Activated T-cell treated with anti-CD3 and anti-CD28 coated beads, Interleukin-2, amount 50 U/mL, for 4 hours (primary cell): ENCODE measurements at regions not wholly inside any gene's neighbourhood (a gene's known extent, or its start where the extent isn't known, plus 50 kb on each side); places are given as distances from the start of the nearest gene placed in this dataset.

Experiments
- ATAC-seq, 2 donors: fragments of 200-7000 bp; cut with Tn5 transposase; one replicate each; pipeline ENCODE4 v1.10.0; 2021
- DNase-seq: peaks from one replicate; pipeline ENCODE4 v3.0.0-alpha.2; 2020
- H3K27me3 Mint-ChIP-seq: one replicate; pipeline ENCODE4 v1.8.0; 2021; ENCODE audit warnings: low read depth, mixed read lengths
- H3K36me3 Mint-ChIP-seq: one replicate; pipeline ENCODE4 v1.8.0; 2022; ENCODE audit warnings: mixed read lengths; ENCODE audit not compliant: insufficient read depth
- H3K4me1 Mint-ChIP-seq: one replicate; pipeline ENCODE4 v1.8.0; 2021; ENCODE audit warnings: low read depth, mixed read lengths
- H3K4me3 Mint-ChIP-seq: one replicate; pipeline ENCODE4 v1.8.0; 2021; ENCODE audit warnings: mild to moderate bottlenecking, moderate library complexity, mixed read lengths
- H3K9me3 Mint-ChIP-seq: one replicate; pipeline ENCODE4 v1.8.0; 2021; ENCODE audit warnings: mixed read lengths

GRCh38 chr4:117370944-117371668 lies 285.7 kb upstream of the TRAM1L1 start:
- Mint-ChIP-seq H3K4me3 (no peak overlapping the region), H3K9me3 (peaks cover 11% of the 10 kb centered on the region), H3K4me1 (no peaks in the 10 kb centered on the region), H3K36me3 (no peaks in the 10 kb centered on the region), H3K27me3 (no peaks in the 10 kb centered on the region)
- DNase-seq (no peak), ATAC-seq (no peak)

- Mint-ChIP-seq H3K4me1 (no peaks in the 10 kb centered on the region), H3K27me3 (no peaks in the 10 kb centered on the region), H3K36me3 (no peaks in the 10 kb centered on the region), H3K4me3 (no peak overlapping the region), H3K9me3 (peaks cover 14% of the 10 kb centered on the region)
- no peak for DNase-seq
- ATAC-seq: no peak
These were observed 289.7 kb upstream of the TRAM1L1 start for GRCh38 chr4:117375101-117375500.

- Mint-ChIP-seq H3K4me3 (no peak overlapping the region), H3K4me1 (no peaks in the 10 kb centered on the region), H3K36me3 (no peaks in the 10 kb centered on the region), H3K27me3 (no peaks in the 10 kb centered on the region), H3K9me3 (peaks cover 7% of the 10 kb centered on the region)
- ATAC-seq: no peak
- DNase-seq: no peak
These were observed 291.3 kb upstream of the TRAM1L1 start for GRCh38 chr4:117376692-117377091.

GRCh38 chr4:117378942-117379341 lies 293.6 kb upstream of the TRAM1L1 start:
- no peak for ATAC-seq
- Mint-ChIP-seq H3K27me3 (no peaks in the 10 kb centered on the region), H3K9me3 (peaks cover 7% of the 10 kb centered on the region), H3K4me3 (no peak overlapping the region), H3K4me1 (no peaks in the 10 kb centered on the region), H3K36me3 (no peaks in the 10 kb centered on the region)
- no peak for DNase-seq

GRCh38 chr4:117383468-117383867 lies 298.1 kb upstream of the TRAM1L1 start:
- ATAC-seq: no peak
- H3K36me3 Mint-ChIP-seq: no peaks in the 10 kb centered on the region

GRCh38 chr4:117385526-117385925 lies 300.1 kb upstream of the TRAM1L1 start:
- no peaks in the 10 kb centered on the region for H3K36me3 Mint-ChIP-seq
- DNase-seq (no peak), ATAC-seq (no peak)
- H3K9me3 Mint-ChIP-seq: no peaks in the 10 kb centered on the region
- H3K27me3 Mint-ChIP-seq: no peaks in the 10 kb centered on the region
- H3K4me3 Mint-ChIP-seq: no peak overlapping the region
- H3K4me1 Mint-ChIP-seq: no peaks in the 10 kb centered on the region

More at GRCh38 chr4:117383468-117383867, 298.1 kb upstream of the TRAM1L1 start:
- no peak overlapping the region for H3K4me3 Mint-ChIP-seq
- no peaks in the 10 kb centered on the region for H3K4me1 Mint-ChIP-seq
- H3K9me3 Mint-ChIP-seq: no peaks in the 10 kb centered on the region
- no peaks in the 10 kb centered on the region for H3K27me3 Mint-ChIP-seq
- DNase-seq: no peak

GRCh38 chr4:117387072-117387471 lies 301.7 kb upstream of the TRAM1L1 start:
- Mint-ChIP-seq H3K9me3 (no peaks in the 10 kb centered on the region), H3K36me3 (no peaks in the 10 kb centered on the region), H3K4me1 (no peaks in the 10 kb centered on the region), H3K4me3 (no peak overlapping the region), H3K27me3 (no peaks in the 10 kb centered on the region)
- DNase-seq (no peak), ATAC-seq (no peak)

- no peaks in the 10 kb centered on the region for H3K4me1 Mint-ChIP-seq
- no peak for ATAC-seq
- peaks cover 7% of the 10 kb centered on the region for H3K9me3 Mint-ChIP-seq
These were observed 314.9 kb upstream of the TRAM1L1 start for GRCh38 chr4:117400039-117400835.

GRCh38 chr4:117412661-117413060 lies 327.3 kb upstream of the TRAM1L1 start:
- Mint-ChIP-seq H3K4me3 (no peak overlapping the region), H3K27me3 (no peaks in the 10 kb centered on the region), H3K36me3 (no peaks in the 10 kb centered on the region), H3K4me1 (no peaks in the 10 kb centered on the region), H3K9me3 (no peaks in the 10 kb centered on the region)
- ATAC-seq: no peak
- no peak for DNase-seq

More at GRCh38 chr4:117400039-117400835, 314.9 kb upstream of the TRAM1L1 start:
- no peak overlapping the region for H3K4me3 Mint-ChIP-seq
- no peaks in the 10 kb centered on the region for H3K27me3 Mint-ChIP-seq
- DNase-seq: no peak
- no peaks in the 10 kb centered on the region for H3K36me3 Mint-ChIP-seq

GRCh38 chr4:117417856-117418255 lies 332.5 kb upstream of the TRAM1L1 start:
- Mint-ChIP-seq H3K4me1 (no peaks in the 10 kb centered on the region), H3K27me3 (no peaks in the 10 kb centered on the region)
- no peak for ATAC-seq

GRCh38 chr4:117420948-117421347 lies 335.6 kb upstream of the TRAM1L1 start:
- DNase-seq: no peak
- Mint-ChIP-seq H3K9me3 (peaks cover 3% of the 10 kb centered on the region), H3K4me3 (no peak overlapping the region), H3K4me1 (no peaks in the 10 kb centered on the region), H3K36me3 (no peaks in the 10 kb centered on the region), H3K27me3 (no peaks in the 10 kb centered on the region)
- no peak for ATAC-seq

More at GRCh38 chr4:117417856-117418255, 332.5 kb upstream of the TRAM1L1 start:
- peaks cover 3% of the 10 kb centered on the region for H3K9me3 Mint-ChIP-seq
- H3K36me3 Mint-ChIP-seq: no peaks in the 10 kb centered on the region
- H3K4me3 Mint-ChIP-seq: no peak overlapping the region
- no peak for DNase-seq

GRCh38 chr4:117421706-117422105 lies 336.3 kb upstream of the TRAM1L1 start:
- H3K36me3 Mint-ChIP-seq: no peaks in the 10 kb centered on the region
- no peaks in the 10 kb centered on the region for H3K4me1 Mint-ChIP-seq
- no peak for DNase-seq
- no peak overlapping the region for H3K4me3 Mint-ChIP-seq
- H3K27me3 Mint-ChIP-seq: no peaks in the 10 kb centered on the region
- H3K9me3 Mint-ChIP-seq: peaks cover 8% of the 10 kb centered on the region
- no peak for ATAC-seq

GRCh38 chr4:117422297-117422696 lies 336.9 kb upstream of the TRAM1L1 start:
- Mint-ChIP-seq H3K4me3 (no peak overlapping the region), H3K27me3 (no peaks in the 10 kb centered on the region)
- ATAC-seq: no peak

GRCh38 chr4:117425636-117426035 lies 340.3 kb upstream of the TRAM1L1 start:
- no peak for ATAC-seq
- no peaks in the 10 kb centered on the region for H3K36me3 Mint-ChIP-seq

More at GRCh38 chr4:117422297-117422696, 336.9 kb upstream of the TRAM1L1 start:
- H3K4me1 Mint-ChIP-seq: no peaks in the 10 kb centered on the region
- no peak for DNase-seq
- peaks cover 8% of the 10 kb centered on the region for H3K9me3 Mint-ChIP-seq
- no peaks in the 10 kb centered on the region for H3K36me3 Mint-ChIP-seq

GRCh38 chr4:117428536-117428935 lies 343.2 kb upstream of the TRAM1L1 start:
- H3K27me3 Mint-ChIP-seq: no peaks in the 10 kb centered on the region
- no peaks in the 10 kb centered on the region for H3K36me3 Mint-ChIP-seq
- H3K9me3 Mint-ChIP-seq: peaks cover 5% of the 10 kb centered on the region
- DNase-seq (no peak), ATAC-seq (no peak)
- no peaks in the 10 kb centered on the region for H3K4me1 Mint-ChIP-seq
- H3K4me3 Mint-ChIP-seq: no peak overlapping the region

More at GRCh38 chr4:117425636-117426035, 340.3 kb upstream of the TRAM1L1 start:
- Mint-ChIP-seq H3K4me1 (no peaks in the 10 kb centered on the region), H3K4me3 (no peak overlapping the region), H3K27me3 (no peaks in the 10 kb centered on the region), H3K9me3 (peaks cover 8% of the 10 kb centered on the region)
- DNase-seq: no peak
